Hepatic stellate cell (primary cell): ENCODE measurements at regions not wholly inside any gene's neighbourhood (a gene's known extent, or its start where the extent isn't known, plus 50 kb on each side); places are given as distances from the start of the nearest gene placed in this dataset.
"Not testable (repeated sequence)": the region's sequence is repeated elsewhere in the genome, so short reads cannot be mapped to it uniquely, and the experiment has no call there.

ENCODE experiments used
- DNase-seq: peaks from one replicate; pipeline ENCODE4 v3.0.0; 2011; ENCODE audit warnings: low spot score

DNA sequence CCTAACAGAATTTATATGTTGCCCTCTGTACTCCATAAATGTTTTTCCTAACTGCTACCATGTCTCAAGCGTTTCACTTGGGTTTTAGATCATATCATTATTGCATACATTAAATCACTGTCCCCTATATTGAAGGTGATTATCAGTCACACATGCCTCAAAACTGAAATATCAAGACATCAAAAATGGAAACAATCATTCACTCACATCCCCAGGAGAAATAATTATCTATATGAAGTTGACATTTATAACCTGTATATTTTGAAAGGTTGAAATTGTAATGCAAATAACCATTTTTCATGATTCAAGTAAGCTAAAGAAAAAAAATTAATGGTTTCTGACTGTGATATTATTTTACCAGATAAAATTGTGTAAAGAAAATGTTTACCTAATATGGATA lies 1695.0 kb downstream of the SLITRK1 start:
- no peak for DNase-seq

DNA sequence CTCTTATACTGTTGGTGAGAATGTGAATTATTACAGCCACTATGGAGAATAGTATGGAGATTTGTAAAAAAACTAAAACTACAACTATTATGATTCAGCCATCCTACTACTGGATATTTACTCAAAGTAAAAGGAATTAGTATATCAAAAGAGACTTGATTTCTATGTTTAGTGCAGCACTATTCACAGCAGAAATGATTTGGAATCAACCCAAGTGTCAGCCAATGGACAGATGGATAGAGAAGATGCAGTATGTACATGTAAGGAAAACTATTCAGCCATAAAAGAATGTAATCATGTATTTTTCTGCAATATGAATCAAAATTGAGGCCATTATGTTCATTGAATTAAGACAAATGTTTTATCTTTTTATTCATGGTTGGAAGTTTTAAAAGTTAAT lies 1705.5 kb downstream of the SLITRK1 start:
- no peak for DNase-seq

DNA sequence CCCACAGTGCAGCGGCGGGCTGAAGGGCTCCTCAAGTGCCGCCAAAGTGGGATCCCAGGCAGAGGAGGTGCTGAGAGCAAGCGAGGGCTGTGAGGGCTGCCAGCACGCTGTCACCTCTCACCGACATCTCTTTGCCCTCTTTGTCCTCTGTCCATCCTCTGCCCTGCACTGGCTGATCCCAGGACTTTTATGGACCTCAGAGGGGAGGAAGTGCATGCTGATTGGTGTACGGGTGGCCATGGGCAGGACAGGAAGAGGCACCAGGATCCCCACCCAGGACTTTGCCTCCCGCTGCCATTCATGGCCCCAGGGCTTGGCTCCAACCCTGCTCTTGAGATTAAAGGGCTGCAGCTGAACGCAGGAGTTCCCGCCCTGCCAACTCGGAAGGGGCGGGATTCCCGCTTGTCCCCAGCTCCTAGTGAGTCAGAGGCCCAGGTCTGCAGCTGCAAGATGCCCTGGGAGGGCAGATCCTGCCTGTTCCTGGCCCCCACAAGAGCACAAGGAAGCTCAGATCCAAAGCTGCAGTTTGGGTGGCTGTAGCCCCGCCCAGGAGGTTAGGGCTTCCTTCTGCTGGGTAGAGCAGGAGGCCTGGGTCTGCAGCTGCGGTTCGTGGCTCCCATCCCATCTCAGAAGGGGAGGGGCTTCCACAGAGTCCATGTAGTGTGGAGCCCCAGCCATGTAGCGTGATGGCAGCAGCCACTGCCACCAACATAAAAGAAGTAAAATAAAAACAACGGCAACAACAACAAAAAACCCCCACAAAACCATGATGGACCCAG lies 1716.7 kb downstream of the SLITRK1 start:
- DNase-seq, result no peak

DNA sequence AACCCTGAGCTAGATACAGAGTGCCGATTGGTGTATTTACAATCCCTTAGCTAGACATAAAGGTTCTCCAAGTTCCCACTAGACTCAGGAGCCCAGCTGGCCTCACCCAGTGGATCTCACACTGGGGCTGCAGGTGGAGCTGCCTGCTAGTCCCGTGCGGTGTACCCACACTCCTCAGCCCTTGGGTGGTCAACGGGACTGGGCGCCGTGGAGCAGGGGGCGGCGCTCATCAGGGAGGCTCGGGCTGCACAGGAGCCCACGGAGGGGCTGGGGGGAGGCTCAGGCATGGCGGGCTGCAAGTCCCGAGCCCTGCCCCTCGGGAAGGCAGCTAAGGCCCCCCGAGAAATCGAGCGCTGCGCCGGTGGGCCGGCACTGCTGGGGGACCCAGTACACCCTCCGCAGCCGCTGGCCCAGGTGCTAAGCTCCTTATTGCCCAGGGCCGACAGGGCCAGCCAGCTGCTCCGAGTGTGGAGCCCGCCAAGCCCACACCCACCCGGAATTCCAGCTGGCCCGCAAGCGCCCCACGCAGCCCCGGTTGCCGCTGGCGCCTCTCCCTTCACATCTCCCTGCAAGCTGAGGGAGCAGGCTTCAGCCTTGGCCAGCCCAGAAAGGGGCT lies 1717.4 kb downstream of the SLITRK1 start:
- DNase-seq, result not testable (repeated sequence)

DNA sequence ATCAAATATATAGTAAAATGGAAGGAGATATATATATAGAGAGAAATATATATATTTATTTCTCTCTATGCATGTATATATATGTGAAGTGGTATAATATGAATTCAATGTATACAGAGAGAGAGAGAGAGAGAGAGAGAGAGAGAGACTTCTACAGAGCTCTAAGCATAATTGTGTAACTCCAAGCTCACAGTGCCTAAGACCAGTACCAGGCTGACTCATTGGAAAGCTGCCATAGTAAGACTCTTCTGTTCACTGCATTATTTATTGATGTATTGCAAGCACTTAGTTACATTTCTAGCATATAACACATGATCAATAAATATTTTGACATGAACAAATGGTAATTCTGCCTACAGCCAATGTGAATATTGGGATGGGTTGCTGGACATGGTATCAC lies 1734.7 kb downstream of the SLITRK1 start:
- DNase-seq, result no peak

DNA sequence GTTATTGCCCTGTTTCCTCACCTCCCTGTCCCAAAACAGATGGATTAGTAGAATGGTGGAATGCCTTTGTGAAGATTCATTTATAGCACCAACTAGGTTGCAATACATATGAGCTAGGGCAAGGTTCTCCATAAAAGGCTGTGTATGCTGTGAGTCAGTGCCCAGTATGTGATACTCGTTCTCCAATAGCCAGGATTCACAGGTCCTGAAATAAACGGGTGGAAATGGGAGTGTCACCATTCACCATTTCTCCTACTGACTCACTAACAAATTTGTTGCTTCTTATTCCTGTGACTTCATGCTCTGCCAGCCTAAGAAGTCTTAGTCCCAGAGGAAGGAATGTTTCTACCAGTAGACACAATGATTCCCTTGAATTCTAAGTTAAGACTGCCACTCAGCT lies 1745.4 kb downstream of the SLITRK1 start:
- DNase-seq, result no peak

DNA sequence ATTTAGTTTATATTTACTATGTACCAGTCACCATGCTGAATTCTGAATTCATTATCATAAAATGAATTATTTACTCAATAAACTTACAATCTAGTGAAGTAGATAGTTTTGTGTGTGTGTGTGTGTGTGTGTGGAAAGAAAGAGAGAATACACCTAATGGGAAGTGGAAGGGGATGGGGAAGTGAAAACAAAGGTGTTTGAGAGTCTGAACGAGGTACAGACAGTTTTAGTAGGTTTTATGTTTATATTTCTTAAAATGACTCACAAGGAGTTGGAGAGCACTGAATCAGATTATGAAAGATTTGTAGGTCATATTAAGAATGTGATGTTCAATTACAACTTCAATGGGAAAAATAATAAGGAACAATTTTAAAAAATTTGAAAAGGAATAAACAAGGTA lies 1753.0 kb downstream of the SLITRK1 start:
- no peak for DNase-seq

DNA sequence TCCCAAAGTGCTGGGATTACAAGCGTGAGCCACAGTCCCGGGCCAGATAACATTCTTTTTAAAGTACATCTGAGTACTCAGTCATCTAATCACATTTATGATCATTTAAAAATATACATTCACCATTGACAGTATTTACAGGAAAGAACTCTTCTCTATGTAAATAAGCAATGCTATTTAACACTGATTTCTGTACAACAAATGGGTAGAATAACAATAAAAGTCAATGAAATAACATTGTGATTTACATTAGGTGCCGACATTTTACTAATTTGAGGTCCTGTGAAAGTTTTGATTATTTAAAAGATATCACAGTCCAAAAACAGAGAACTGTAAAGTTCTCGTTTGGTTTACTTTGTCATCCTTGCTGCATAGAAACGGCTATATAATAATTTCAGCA lies 1763.7 kb downstream of the SLITRK1 start:
- no peak for DNase-seq

DNA sequence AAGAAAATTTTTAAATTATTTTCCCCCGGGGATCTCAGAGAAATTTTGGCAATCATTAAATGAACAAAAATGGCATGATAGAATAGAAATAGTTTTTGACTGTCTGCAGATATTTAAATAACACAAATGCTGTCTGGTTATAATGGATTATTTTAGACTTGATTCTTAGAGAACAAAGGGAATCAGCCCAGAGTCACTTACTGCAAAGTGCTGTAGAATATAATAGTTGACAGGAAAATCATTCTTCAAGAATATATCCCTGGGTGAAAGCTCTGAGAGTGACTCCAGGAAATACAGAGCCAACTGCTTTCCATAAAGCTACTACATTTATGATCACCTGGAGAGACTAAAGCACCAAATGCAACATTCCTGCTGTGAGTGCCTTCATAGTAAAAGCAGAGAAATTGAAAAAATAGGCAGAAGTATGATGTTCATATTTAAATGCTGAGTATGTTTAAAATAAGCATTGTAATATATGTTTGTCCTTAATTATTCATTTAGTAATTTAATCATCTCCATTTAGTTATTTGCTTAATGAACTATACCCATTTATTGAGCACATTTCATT lies 1765.8 kb downstream of the SLITRK1 start:
- no peak for DNase-seq

DNA sequence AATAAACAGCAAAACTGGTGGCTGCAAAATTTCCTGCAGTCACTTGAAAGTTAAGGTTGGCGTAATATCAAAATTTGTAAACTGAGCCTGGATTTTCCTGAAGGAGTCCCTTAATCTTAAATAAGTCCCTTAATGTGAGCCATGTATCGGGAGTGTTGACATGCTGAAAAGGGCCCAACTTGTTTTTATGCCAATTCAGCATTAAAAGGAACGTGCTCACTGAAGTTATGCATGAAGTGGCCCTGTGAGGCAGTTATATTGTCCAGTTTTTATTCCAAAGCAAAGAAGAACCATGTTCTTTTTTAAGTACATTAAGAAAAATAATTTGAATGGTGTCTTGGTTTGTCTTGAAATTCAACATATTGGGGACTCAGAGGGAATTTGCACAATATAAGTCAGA lies 1766.9 kb downstream of the SLITRK1 start:
- no peak for DNase-seq

DNA sequence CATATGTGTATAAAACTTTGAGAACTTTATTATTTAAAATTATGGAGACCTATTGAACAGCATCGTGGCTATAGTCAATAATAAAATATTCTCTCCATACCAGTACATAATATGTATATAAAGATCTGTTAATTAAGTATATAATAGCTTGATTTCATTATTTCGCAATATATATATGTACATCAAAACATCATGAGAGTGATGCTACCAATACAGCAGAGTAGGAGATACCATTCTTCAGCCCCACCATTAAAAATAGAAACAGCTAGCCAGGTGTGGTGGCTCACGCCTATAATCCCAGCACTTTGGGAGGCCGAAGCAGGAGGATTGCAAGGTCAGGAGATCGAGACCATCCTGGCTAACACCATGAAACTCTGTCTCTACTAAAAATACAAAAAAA lies 1755.3 kb upstream of the SPRY2 start:
- no peak for DNase-seq

DNA sequence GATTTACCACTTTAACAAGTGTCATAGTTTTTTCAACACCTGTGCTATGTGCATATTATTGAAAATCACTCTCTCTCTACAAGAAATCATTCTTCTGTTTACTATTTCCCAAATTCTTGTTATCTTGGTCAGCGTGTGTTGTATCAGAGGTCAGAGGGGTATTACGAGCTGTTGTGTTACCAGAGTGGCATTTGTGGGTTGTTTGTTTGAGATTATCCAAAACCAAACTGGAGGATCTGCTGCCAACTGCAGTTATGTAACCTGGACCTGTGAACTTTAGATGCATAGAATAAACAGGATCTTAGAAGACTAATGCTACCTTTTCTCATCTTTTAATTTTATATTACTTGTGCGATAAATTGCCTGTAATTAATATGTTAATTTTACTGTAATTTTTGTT lies 1751.4 kb upstream of the SPRY2 start:
- no peak for DNase-seq

DNA sequence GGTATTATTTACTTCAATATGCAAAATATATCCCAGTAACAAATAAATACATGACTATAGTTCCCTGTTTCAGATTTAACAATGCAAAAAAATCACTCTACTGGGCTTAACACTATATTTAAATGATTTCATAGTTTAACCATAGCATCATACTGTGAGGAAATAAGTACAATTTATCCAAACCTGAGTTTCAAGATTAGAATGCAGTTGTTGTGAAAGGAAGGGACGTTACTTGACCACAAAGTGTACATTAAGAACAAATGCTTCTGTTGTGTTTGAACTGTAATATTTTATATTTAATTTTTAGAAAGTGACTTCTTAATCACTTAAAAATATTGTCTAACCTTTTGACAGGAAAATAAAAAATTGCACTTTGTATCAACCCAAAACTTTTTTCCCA lies 1747.9 kb upstream of the SPRY2 start:
- no peak for DNase-seq

DNA sequence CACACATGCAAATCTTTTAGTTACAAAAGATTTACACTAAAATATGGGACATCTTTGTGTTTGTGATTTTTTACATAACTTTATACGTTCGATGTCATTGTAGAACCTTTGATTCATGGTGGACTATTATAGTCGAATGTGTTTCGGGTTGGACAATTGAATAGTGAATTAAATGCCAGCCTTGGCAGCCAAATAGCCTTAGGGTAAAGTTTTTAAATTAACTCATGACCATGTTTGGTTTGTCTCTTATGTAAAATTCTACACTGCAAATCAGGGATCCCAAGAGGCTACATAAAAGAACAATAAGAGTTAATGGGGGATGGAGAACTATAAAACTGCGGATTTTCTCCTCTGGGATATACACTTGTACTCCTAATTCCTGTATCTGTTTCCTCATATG lies 1735.6 kb upstream of the SPRY2 start:
- DNase-seq, result no peak

DNA sequence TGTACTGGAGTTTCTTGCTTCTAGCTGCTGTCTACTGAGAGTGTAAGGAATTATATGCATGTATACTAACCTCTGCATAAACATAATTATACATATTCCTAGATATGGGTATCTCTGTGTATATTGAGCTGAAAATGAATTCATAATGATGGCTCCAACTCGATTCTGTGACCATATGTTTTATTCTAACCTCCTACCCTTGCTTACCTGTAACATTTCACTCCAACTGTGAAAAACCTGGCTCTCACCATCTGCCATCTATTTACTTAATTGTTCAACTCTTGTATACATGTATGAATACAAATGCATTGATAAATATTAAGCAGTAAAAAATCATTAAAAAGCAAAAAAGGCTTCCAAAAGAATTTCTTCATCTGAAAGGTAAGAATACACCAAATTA lies 1729.5 kb upstream of the SPRY2 start:
- no peak for DNase-seq

DNA sequence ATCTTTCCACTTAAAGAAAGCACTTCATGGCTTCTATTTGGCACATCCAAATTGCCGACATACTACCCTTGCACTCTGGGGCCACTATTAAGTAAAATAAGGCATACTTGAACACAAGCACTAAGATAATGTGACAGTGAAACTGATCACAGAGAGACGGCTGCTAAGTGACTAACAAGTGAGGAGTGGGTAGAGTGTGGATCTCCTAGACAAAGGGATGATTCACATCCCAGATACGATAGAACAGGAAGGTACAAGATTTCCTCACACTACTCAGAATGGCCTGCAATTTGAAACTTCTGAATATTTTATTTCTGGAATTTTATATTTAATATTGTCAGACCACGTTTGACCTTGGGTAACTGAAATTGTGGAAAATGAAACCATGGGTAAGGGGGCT lies 1721.8 kb upstream of the SPRY2 start:
- no peak for DNase-seq

DNA sequence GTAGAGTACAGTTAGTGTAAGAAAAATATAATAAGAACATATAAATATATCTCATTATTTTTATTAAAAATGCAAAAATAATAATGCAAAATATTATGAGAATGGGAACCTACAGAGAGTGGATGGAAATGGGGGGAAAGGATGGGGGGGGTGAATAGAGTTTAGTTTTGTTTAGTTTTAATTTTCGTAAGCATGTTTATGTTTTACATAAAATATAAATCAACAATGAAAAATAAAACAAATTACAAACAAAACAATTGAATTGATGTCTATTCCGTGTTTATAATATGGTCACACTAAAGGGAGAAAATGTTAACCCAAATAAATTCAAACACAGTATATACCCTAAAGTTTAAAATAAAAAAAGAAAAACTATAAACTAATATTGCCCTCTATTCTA lies 1717.4 kb upstream of the SPRY2 start:
- DNase-seq, result no peak

DNA sequence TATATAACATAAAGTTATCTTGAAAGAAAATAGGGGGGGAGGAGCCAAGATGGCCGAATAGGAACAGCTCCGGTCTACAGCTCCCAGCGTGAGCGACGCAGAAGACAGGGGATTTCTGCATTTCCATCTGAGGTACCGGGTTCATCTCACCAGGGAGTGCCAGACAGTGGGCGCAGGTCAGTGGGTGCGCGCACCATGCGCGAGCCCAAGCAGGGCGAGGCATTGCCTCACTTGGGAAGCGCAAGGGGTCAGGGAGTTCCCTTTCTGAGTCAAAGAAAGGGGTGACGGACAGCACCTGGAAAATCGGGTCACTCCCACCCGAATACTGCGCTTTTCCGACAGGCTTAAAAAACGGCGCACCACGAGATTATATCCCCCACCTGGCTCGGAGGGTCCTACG lies 1704.4 kb upstream of the SPRY2 start:
- not testable (repeated sequence) for DNase-seq

DNA sequence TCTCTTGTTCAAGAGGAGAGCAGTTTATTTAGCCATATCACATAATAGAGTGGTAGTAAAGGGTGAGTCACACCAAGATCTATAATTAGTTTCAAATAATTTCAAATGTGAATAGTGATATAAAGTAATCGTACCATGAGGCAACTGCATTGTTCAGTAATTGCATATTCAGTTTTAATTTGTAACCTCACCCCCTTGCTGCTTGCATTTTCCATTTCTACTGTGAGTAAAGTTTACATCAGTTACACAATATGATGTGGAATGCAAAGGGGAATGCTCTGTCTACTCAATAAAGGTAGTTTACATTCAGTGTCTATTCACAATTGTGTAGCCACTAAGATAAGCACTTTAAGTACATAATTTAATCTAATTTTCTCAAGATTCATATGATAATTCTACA lies 1695.7 kb upstream of the SPRY2 start:
- no peak for DNase-seq

DNA sequence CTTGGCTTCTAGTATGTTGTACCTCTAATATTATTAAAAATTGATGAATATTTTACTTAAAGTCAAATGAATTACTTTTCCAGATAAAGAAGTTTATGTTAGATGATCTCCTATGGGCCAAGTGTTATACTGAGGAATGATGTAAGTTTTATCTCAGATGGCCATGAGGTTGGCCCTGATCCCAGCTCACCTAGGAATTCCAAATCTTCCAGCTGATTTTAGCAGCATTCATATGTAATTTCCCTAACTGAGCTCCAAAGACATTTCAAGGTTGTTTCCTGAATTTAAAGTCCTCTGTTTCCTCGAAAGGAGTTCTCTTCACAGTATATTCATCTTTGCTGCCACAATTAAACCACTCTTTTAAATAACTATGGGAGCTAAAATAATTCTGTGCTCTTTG lies 1670.4 kb upstream of the SPRY2 start:
- no peak for DNase-seq

DNA sequence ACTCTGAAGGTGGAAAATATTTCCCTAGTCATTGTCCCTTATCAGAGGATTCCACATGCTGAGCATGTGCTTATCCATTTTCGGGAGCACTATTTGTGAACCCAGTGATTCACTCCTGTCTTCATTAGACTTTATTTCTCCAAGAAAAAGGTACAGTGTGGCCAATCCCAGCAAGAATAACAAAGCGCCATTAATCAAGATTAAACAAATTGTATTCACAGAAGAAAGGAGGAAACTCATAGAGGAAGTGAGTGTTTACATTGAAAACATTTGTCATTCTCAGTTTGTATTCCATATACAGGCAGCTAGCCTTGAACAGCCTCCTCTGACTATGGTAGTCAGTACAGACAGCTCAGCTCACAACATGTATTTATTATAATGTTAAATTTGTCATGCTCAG lies 1669.9 kb upstream of the SPRY2 start:
- no peak for DNase-seq

DNA sequence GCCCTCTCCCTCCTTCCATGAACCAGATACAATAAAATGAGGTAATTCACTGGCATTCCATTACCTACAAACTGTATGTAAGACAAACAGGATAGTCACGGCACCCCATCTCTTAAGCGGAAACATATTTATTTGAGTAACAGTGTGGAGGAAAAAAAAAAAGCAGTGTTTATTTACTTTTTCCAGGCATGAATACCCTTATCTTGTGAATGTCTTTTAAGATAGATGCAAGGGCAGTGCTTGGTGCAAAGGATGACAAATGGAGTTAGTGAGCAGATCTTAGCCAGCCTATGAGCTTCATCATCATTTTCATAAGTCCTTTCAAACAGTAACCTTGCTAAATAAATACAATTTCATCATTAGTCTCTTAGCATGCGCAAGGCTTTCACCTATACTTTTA lies 1661.8 kb upstream of the SPRY2 start:
- no peak for DNase-seq

DNA sequence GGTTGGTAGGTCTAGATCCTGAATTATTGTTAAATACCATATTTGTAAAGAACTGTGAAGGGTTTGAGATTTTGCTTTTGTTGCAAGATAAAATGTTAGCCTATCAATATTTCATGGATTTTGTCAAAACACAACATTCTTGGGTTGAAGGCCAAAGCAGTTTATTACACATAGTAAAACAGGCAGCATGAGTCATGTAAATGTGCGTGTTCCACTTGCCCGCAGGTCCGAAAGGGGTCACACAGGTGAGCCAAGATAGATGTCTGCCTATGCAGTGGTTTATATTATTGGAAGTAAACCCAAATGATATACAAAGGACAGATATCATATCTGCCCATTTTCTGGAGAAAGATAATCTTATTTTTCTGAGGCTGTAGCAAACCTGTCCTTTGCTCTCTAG lies 1654.4 kb upstream of the SPRY2 start:
- no peak for DNase-seq

DNA sequence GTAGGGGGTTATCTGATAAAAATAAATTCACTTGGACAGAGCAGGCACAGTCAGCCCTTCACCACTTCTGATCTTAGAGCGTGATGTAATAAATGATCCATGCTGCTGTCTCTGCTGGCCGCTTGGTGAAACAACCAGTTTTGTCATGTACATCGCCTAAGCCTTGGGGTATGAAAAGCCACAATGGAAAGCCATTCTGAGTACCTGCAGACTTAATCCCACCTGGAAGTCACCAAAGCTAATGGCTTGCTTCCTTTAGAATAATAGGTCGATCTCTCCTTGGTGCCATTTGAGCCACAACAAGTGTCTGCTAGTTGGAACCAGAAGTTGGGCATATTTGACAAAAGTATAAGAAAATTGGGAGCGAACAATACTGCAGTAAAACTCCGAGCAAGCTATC lies 1649.7 kb upstream of the SPRY2 start:
- DNase-seq, result no peak
